HG03342 (cell line): ENCODE measurements at regions not wholly inside any gene's neighbourhood (a gene's known extent, or its start where the extent isn't known, plus 50 kb on each side); places are given as distances from the start of the nearest gene placed in this dataset.

ENCODE experiments used
- ATAC-seq: cut with Tn5 transposase; IDR thresholded peaks from one replicate; pipeline ENCODE4 v1.9.1; 2021; ENCODE audit warnings: mild to moderate bottlenecking, moderate library complexity; ENCODE audit not compliant: unreplicated experiment

- ATAC-seq = no peak
These were observed 68.1 kb upstream of the SFMBT2 start for GRCh38 chr10:7478727-7479457.

GRCh38 chr10:7477538-7478334, 66.9 kb upstream of the SFMBT2 start:
- no peak for ATAC-seq

DNA sequence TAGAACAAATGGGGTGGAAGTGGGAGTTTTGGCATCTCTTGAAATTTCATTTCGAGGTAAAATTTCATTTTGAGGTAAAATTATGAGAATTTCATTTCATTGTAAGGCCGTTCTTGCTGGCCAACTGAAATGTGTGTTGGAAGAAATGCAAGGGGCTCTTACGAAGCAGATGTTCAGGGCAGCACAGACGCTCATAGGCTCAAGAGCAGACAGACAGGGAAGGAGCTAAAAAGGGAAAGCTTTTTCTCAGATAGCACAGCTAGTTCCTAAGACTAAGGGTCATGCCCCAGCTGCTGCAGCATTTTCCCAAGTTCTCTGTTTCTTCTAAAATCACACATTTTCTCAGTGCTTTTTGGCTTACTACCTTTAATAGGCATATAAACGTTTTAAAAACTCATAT, 65.1 kb upstream of the SFMBT2 start:
- no peak for ATAC-seq

- no peak for ATAC-seq
These were observed 64.4 kb upstream of the SFMBT2 start for GRCh38 chr10:7475046-7475911.

- no peak for ATAC-seq
These were observed 63.6 kb upstream of the SFMBT2 start for GRCh38 chr10:7474388-7474787.

DNA sequence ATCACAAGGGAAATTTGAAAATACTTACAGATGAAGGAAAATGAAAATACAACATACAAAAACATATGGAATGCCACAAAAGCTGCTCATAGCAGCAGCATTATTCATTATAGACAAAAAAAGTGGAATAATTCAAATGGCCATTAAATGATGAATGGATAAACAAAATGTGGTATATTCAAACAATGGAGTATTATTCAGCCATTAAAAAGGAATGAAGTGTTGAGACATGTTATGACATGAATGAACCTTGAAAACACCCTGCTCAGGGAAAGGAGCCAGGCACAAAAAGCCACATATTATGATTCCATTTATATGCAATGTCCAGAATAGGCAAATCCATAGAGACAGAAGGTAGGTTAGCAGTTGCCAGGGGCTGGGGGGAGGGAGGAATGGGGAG, 62.6 kb upstream of the SFMBT2 start:
- no peak for ATAC-seq

DNA sequence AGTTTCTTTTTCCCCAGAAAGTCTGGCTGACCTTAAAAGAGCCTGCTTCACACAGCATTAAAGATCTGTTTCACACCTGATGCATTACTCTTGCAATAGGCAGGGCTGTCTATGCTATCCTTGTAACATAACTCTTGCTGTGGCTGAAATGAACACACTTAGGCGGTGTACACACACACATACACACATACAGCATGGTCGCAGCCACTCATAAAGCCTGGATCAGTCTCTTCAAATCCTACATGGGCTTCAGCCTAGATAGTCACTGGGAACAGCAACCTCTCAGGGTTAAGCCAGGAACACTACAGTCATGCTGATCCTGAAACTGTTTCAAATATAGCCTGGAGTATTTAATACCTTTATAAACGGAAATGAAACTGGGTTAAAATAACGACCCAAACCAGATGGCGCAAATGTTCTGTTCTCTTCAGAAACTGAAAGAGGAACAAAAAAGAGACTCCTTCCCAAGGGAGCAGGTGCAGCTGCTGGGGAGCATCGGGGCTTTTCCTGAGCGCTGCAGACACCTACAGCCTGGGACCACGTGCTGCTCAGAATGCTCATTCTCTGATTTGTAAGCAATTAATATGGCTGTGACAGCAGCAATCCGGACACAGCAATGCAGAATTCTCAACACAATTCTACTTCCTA, 61.0 kb upstream of the SFMBT2 start:
- peak; percentile 85 for ATAC-seq

DNA sequence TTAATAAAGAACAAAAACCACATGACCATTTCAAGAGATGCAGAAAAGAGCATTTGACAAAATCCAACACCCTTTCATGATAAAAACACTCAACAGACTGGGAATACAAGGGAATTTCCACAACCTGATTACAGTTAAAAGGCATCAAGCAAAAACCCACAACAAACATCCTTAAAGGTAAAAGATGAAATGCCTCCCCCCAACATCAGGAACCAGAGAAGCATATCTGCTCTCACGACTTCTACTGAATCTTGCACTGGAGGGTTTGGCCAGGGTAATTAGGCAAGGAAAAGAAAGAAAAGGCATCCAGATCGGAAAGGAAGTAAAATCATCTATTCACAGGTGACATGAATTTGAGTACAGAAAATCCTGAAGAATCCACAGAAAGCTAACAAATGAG, 59.5 kb upstream of the SFMBT2 start:
- ATAC-seq = no peak

- ATAC-seq = no peak
These were observed 56.3 kb upstream of the SFMBT2 start for GRCh38 chr10:7467031-7467667.

- no peak for ATAC-seq
These were observed 53.9 kb upstream of the SFMBT2 start for GRCh38 chr10:7464691-7465090.
